ENCODE measurements at regions not wholly inside any gene's neighbourhood (a gene's known extent, or its start where the extent isn't known, plus 50 kb on each side); places are given as distances from the start of the nearest gene placed in this dataset.

GRCh38 chr10:118500477-118501104, 94.9 kb downstream of the PRLHR start:
- intact Hi-C loops (cut with micrococcal nuclease) = no loop called here
- Histone ChIP-seq H3K9ac (ENCODE audit: low read length) (no peak overlapping the region), H3F3A (ENCODE audit: low read length, unreplicated experiment) (no peaks in the 10 kb centered on the region), H4K20me1 (ENCODE audit: low read length) (no peaks in the 10 kb centered on the region), H3K79me2 (ENCODE audit: low read length) (no peaks in the 10 kb centered on the region), H3K9me2 (replicated peaks; ENCODE audit: low read length) (no peaks in the 10 kb centered on the region), H3K36me3 (ENCODE audit: low read depth, low read length) (no peaks in the 10 kb centered on the region), H3K4me3 (ENCODE audit: low read length) (no peak overlapping the region), H3K9me3 (ENCODE audit: low read length) (no peaks in the 10 kb centered on the region), H3K27me3 (ENCODE audit: low read length) (no peaks in the 10 kb centered on the region), H3K27ac (ENCODE audit: low read length) (peak overlapping the region; percentile 96), H3K4me1 (ENCODE audit: insufficient read depth, low read length) (peaks cover 38% of the 10 kb centered on the region), H2AFZ (ENCODE audit: low read length) (no peak overlapping the region), H3K4me2 (ENCODE audit: low read length) (no peak overlapping the region)
- ChIA-PET POLR2A (ENCODE audit: unreplicated experiment) (no interaction called here), CTCF (no interaction called here)
- TF ChIP-seq EZH2phosphoT487 (IDR thresholded peaks at IDR 0.05; ENCODE audit: borderline replicate concordance, low read length) (no peak), EZH2 (IDR thresholded peaks at IDR 0.05; ENCODE audit: low read length, unreplicated experiment) (no peak), CTCF (conservative IDR thresholded peaks at IDR 0.05; ENCODE audit: low read depth, low read length) (no peak)
- no peak for ATAC-seq
- BruUV-seq (replicated peaks) = no TSS peak
- peak; percentile 4 for DNase-seq

GRCh38 chr10:118499186-118499585, 96.3 kb downstream of the PRLHR start:
- no peak for ATAC-seq
- H3K9ac ChIP-seq (ENCODE audit: low read length) = no peak overlapping the region
- no TSS peak for BruUV-seq (replicated peaks)
- no peaks in the 10 kb centered on the region for H3F3A ChIP-seq (ENCODE audit: low read length, unreplicated experiment)
- no peak overlapping the region for H2AFZ ChIP-seq (ENCODE audit: low read length)
- H3K4me1 ChIP-seq (ENCODE audit: insufficient read depth, low read length) = peaks cover 30% of the 10 kb centered on the region
- H3K36me3 ChIP-seq (ENCODE audit: low read depth, low read length) = no peaks in the 10 kb centered on the region
- H3K27ac ChIP-seq (ENCODE audit: low read length) = no peak overlapping the region
- no peak overlapping the region for H3K4me3 ChIP-seq (ENCODE audit: low read length)
- no peaks in the 10 kb centered on the region for H3K9me2 ChIP-seq (replicated peaks; ENCODE audit: low read length)
- H3K27me3 ChIP-seq (ENCODE audit: low read length) = no peaks in the 10 kb centered on the region
- POLR2A ChIA-PET (ENCODE audit: unreplicated experiment) = no interaction called here
- H3K4me2 ChIP-seq (ENCODE audit: low read length) = no peak overlapping the region
- H3K9me3 ChIP-seq (ENCODE audit: low read length) = no peaks in the 10 kb centered on the region
- TF ChIP-seq EZH2phosphoT487 (IDR thresholded peaks at IDR 0.05; ENCODE audit: borderline replicate concordance, low read length) (no peak), EZH2 (IDR thresholded peaks at IDR 0.05; ENCODE audit: low read length, unreplicated experiment) (no peak), CTCF (conservative IDR thresholded peaks at IDR 0.05; ENCODE audit: low read depth, low read length) (no peak)
- CTCF ChIA-PET = no interaction called here
- H3K79me2 ChIP-seq (ENCODE audit: low read length) = no peaks in the 10 kb centered on the region
- H4K20me1 ChIP-seq (ENCODE audit: low read length) = no peaks in the 10 kb centered on the region
- intact Hi-C loops (cut with micrococcal nuclease) = no loop called here
- no peak for DNase-seq

- no TSS peak for BruUV-seq (replicated peaks)
- ChIA-PET CTCF (no interaction called here), POLR2A (ENCODE audit: unreplicated experiment) (no interaction called here)
- H2AFZ ChIP-seq (ENCODE audit: low read length) = no peak overlapping the region
- no peak overlapping the region for H3K4me3 ChIP-seq (ENCODE audit: low read length)
- H3K9ac ChIP-seq (ENCODE audit: low read length) = no peak overlapping the region
- DNase-seq = no peak
- TF ChIP-seq EZH2phosphoT487 (IDR thresholded peaks at IDR 0.05; ENCODE audit: borderline replicate concordance, low read length) (no peak), CTCF (conservative IDR thresholded peaks at IDR 0.05; ENCODE audit: low read depth, low read length) (no peak), EZH2 (IDR thresholded peaks at IDR 0.05; ENCODE audit: low read length, unreplicated experiment) (no peak)
- ATAC-seq = no peak
- no peak overlapping the region for H3K27ac ChIP-seq (ENCODE audit: low read length)
- H3K9me2 ChIP-seq (replicated peaks; ENCODE audit: low read length) = no peaks in the 10 kb centered on the region
- H3K4me1 ChIP-seq (ENCODE audit: insufficient read depth, low read length) = peaks cover 26% of the 10 kb centered on the region
- no peaks in the 10 kb centered on the region for H3K79me2 ChIP-seq (ENCODE audit: low read length)
- no peak overlapping the region for H3K4me2 ChIP-seq (ENCODE audit: low read length)
- intact Hi-C loops (cut with micrococcal nuclease) = no loop called here
- no peaks in the 10 kb centered on the region for H3F3A ChIP-seq (ENCODE audit: low read length, unreplicated experiment)
- no peaks in the 10 kb centered on the region for H3K27me3 ChIP-seq (ENCODE audit: low read length)
- H3K36me3 ChIP-seq (ENCODE audit: low read depth, low read length) = no peaks in the 10 kb centered on the region
- no peaks in the 10 kb centered on the region for H4K20me1 ChIP-seq (ENCODE audit: low read length)
- no peaks in the 10 kb centered on the region for H3K9me3 ChIP-seq (ENCODE audit: low read length)
Observed at GRCh38 chr10:118498623-118499022, 96.8 kb downstream of the PRLHR start.

Measured in PC-3 (cell line).